ENCODE measurements at regions not wholly inside any gene's neighbourhood (a gene's known extent, or its start where the extent isn't known, plus 50 kb on each side); places are given as distances from the start of the nearest gene placed in this dataset.

GRCh38 chr9:106668534-106668933, 194.4 kb upstream of the ZNF462 start:
- Histone ChIP-seq H3K9me1 (replicated peaks; ENCODE audit: control insufficient read depth, extremely low read depth, insufficient read depth, low read length) (no peaks in the 10 kb centered on the region), H3K9me3 (replicated peaks; ENCODE audit: control insufficient read depth, insufficient read depth, low read length) (no peaks in the 10 kb centered on the region), H3K4me1 (ENCODE audit: control insufficient read depth, extremely low read depth, insufficient read depth, low read length) (no peaks in the 10 kb centered on the region), H3K4me2 (ENCODE audit: insufficient read depth, low read length) (no peak overlapping the region), H3K79me2 (ENCODE audit: control insufficient read depth, insufficient read depth, low read length) (no peaks in the 10 kb centered on the region), H3K27me3 (ENCODE audit: control insufficient read depth in 2 of 2, insufficient read depth in 2 of 2, low read length in 2 of 2) (no peaks in the 10 kb centered on the region), H3K4me3 (replicated peaks in 1 of 3; ENCODE audit: insufficient read depth in 1 of 3, low read depth in 1 of 3, low read length in 3 of 3) (no peak overlapping the region), H3K27ac (ENCODE audit: insufficient read depth, low read depth, low read length) (no peak overlapping the region), H3K9ac (replicated peaks; ENCODE audit: extremely low read depth, insufficient read depth, low read length) (no peak overlapping the region), H2AFZ (ENCODE audit: low read depth, low read length) (no peak overlapping the region), H3K36me3 (ENCODE audit: control insufficient read depth in 2 of 2, extremely low read depth in 1 of 2, insufficient read depth in 2 of 2, low read length in 2 of 2) (no peaks in the 10 kb centered on the region), H4K20me1 (replicated peaks; ENCODE audit: control insufficient read depth, extremely low read depth, insufficient read depth, low read length) (no peaks in the 10 kb centered on the region)
- DNase-seq (ENCODE audit: low read depth, low spot score) (no peak), FAIRE-seq (no peak)
- POLR2A ChIA-PET, result no interaction called here
- intact Hi-C loops (cut with micrococcal nuclease), result no loop called here
- dilution Hi-C loops (cut with MboI; ENCODE audit: extremely low pct_ligation_motif_present, low sequenced_read_pairs), result no loop called here
- TF ChIP-seq POLR2AphosphoS5 (IDR thresholded peaks at IDR 0.05; ENCODE audit: insufficient read depth, low read depth, low read length), result no peak
- BruUV-seq (replicated peaks), result no TSS peak
- CTCF ChIA-PET, result no interaction called here

GRCh38 chr9:106669835-106670234, 193.1 kb upstream of the ZNF462 start:
- no TSS peak for BruUV-seq (replicated peaks)
- CTCF ChIA-PET, result no interaction called here

More at GRCh38 chr9:106669835-106670234, 193.1 kb upstream of the ZNF462 start:
- POLR2A ChIA-PET, result no interaction called here
- intact Hi-C loops (cut with micrococcal nuclease), result no loop called here
- H3K27me3 ChIP-seq (ENCODE audit: control insufficient read depth in 2 of 2, insufficient read depth in 2 of 2, low read length in 2 of 2), result no peaks in the 10 kb centered on the region
- no peak for TF ChIP-seq MYC (IDR thresholded peaks at IDR 0.05; ENCODE audit: low read depth, low read length)
- no peak for TF ChIP-seq FOS (IDR thresholded peaks at IDR 0.05; ENCODE audit: borderline replicate concordance, insufficient read depth, low read length)
- no peak overlapping the region for H3K27ac ChIP-seq (ENCODE audit: insufficient read depth, low read depth, low read length)
- no peak for FAIRE-seq
- no peaks in the 10 kb centered on the region for H3K9me3 ChIP-seq (replicated peaks; ENCODE audit: control insufficient read depth, insufficient read depth, low read length)
- no peaks in the 10 kb centered on the region for H3K9me1 ChIP-seq (replicated peaks; ENCODE audit: control insufficient read depth, extremely low read depth, insufficient read depth, low read length)
- H3K4me3 ChIP-seq (replicated peaks in 1 of 3; ENCODE audit: insufficient read depth in 1 of 3, low read depth in 1 of 3, low read length in 3 of 3), result no peak overlapping the region
- H4K20me1 ChIP-seq (replicated peaks; ENCODE audit: control insufficient read depth, extremely low read depth, insufficient read depth, low read length), result no peaks in the 10 kb centered on the region
- no peaks in the 10 kb centered on the region for H3K36me3 ChIP-seq (ENCODE audit: control insufficient read depth in 2 of 2, extremely low read depth in 1 of 2, insufficient read depth in 2 of 2, low read length in 2 of 2)
- dilution Hi-C loops (cut with MboI; ENCODE audit: extremely low pct_ligation_motif_present, low sequenced_read_pairs), result no loop called here
- no peaks in the 10 kb centered on the region for H3K79me2 ChIP-seq (ENCODE audit: control insufficient read depth, insufficient read depth, low read length)
- H3K4me1 ChIP-seq (ENCODE audit: control insufficient read depth, extremely low read depth, insufficient read depth, low read length), result no peaks in the 10 kb centered on the region
- no peak for DNase-seq (ENCODE audit: low read depth, low spot score)
- H3K4me2 ChIP-seq (ENCODE audit: insufficient read depth, low read length), result no peak overlapping the region
- no peak overlapping the region for H3K9ac ChIP-seq (replicated peaks; ENCODE audit: extremely low read depth, insufficient read depth, low read length)
- H2AFZ ChIP-seq (ENCODE audit: low read depth, low read length), result no peak overlapping the region
